ENCODE measurements at regions not wholly inside any gene's neighbourhood (a gene's known extent, or its start where the extent isn't known, plus 50 kb on each side); places are given as distances from the start of the nearest gene placed in this dataset.

DNA sequence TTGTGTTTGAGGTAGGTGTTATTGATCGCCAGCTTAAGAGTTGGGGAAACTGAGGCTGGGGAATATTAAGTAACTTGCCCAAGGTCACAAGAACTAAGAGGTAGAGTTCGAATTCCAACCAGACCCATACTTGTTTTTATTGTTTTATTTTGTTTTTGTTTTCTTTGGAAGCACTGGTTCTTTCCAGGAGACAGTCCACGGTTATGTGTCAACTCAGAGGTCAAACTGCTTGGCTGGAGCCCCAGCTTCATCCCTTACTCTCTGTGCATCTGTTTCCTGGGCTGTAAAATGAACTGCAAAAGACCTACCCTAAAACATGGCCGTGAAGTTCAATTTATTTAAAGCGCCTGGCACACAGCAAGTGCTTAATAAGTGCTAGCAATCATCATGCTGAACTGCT, 74.4 kb upstream of the MAP1LC3B2 start:
- Mint-ChIP-seq H3K4me3 (ENCODE audit: unreplicated experiment) (no peak overlapping the region), H3K4me1 (ENCODE audit: low read depth, unreplicated experiment) (no peaks in the 10 kb centered on the region), H3K27ac (ENCODE audit: unreplicated experiment) (no peak overlapping the region), H3K27me3 (ENCODE audit: insufficient read depth, unreplicated experiment) (no peaks in the 10 kb centered on the region), H3K36me3 (ENCODE audit: insufficient read depth, unreplicated experiment) (peaks cover 4% of the 10 kb centered on the region), H3K9me3 (ENCODE audit: unreplicated experiment) (no peaks in the 10 kb centered on the region)
- H3K27me3 ChIP-seq (replicated peaks; ENCODE audit: control insufficient read depth, insufficient read depth, low read length): no peaks in the 10 kb centered on the region
- DNase-seq: no peak
- no peaks in the 10 kb centered on the region for H3K4me1 ChIP-seq
- no peaks in the 10 kb centered on the region for H3K9me3 ChIP-seq
- no TSS peak for BruUV-seq (replicated peaks)
- H3K4me3 ChIP-seq (ENCODE audit: low read depth, low read length): no peak overlapping the region
- H3K36me3 ChIP-seq (ENCODE audit: control insufficient read depth, insufficient read depth, low read length): no peaks in the 10 kb centered on the region
- intact Hi-C loops (cut with micrococcal nuclease; ENCODE audit: unreplicated experiment): no loop called here
- TF ChIP-seq CTCF (IDR thresholded peaks at IDR 0.05; ENCODE audit: insufficient read depth in 1 of 2, low read depth in 1 of 2, low read length in 1 of 2, severe bottlenecking in 1 of 2, unreplicated experiment in 1 of 2): no peak
- POLR2A ChIA-PET: no interaction called here
- CTCF ChIA-PET: no interaction called here

DNA sequence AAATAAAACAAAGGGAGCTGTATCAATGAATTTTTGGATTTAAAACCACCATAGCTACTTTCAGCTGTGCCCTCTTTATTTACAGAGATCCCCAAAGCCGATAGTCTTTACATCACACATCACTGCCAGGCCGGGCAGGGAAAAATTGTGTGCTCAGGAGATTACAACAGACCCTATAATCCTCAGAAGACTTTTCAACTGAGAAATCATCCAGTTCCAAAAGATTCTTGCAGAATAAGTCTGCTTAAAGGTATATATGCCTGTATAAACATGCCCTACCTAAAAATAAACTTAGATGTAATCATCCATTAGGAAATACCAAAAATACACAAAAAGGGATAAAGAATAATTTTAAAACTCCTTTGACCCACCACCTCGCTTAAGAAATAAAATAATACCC, 70.1 kb upstream of the MAP1LC3B2 start:
- no peak for TF ChIP-seq CTCF (IDR thresholded peaks at IDR 0.05; ENCODE audit: insufficient read depth in 1 of 2, low read depth in 1 of 2, low read length in 1 of 2, severe bottlenecking in 1 of 2, unreplicated experiment in 1 of 2)
- no TSS peak for BruUV-seq (replicated peaks)
- POLR2A ChIA-PET: no interaction called here
- CTCF ChIA-PET: no interaction called here
- no peak overlapping the region for H3K27ac Mint-ChIP-seq (ENCODE audit: unreplicated experiment)
- no peak for DNase-seq
- H3K4me1 ChIP-seq: peaks cover under 1% of the 10 kb centered on the region
- no peak overlapping the region for H3K4me3 ChIP-seq (ENCODE audit: low read depth, low read length)
- peaks cover 7% of the 10 kb centered on the region for H3K9me3 Mint-ChIP-seq (ENCODE audit: unreplicated experiment)
- no peaks in the 10 kb centered on the region for H3K36me3 ChIP-seq (ENCODE audit: control insufficient read depth, insufficient read depth, low read length)
- no peak overlapping the region for H3K4me3 Mint-ChIP-seq (ENCODE audit: unreplicated experiment)
- H3K9me3 ChIP-seq: no peaks in the 10 kb centered on the region
- no peaks in the 10 kb centered on the region for H3K27me3 ChIP-seq (replicated peaks; ENCODE audit: control insufficient read depth, insufficient read depth, low read length)
- peaks cover 20% of the 10 kb centered on the region for H3K4me1 Mint-ChIP-seq (ENCODE audit: low read depth, unreplicated experiment)
- H3K27me3 Mint-ChIP-seq (ENCODE audit: insufficient read depth, unreplicated experiment): no peaks in the 10 kb centered on the region
- intact Hi-C loops (cut with micrococcal nuclease; ENCODE audit: unreplicated experiment): no loop called here
- H3K36me3 Mint-ChIP-seq (ENCODE audit: insufficient read depth, unreplicated experiment): peaks cover 7% of the 10 kb centered on the region

DNA sequence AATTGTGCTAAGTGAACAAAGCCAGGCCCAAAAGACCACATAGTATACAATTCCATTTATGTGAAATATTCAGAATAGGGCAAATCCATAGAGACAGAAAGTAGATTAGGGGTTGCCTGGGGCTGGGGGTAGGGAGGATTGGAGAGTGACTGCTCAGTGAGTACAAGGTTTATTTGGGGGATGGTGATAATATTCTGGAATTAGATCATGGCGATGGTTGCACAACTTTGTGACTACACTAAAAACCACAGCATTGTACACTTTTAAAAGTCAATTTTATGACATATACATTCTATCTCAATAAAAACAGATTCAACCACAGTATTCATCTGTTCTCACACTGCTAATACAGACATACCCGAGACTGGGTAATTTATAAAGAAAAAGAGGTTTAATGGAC, 68.7 kb upstream of the MAP1LC3B2 start:
- Mint-ChIP-seq H3K9me3 (ENCODE audit: unreplicated experiment) (peaks cover 7% of the 10 kb centered on the region), H3K27ac (ENCODE audit: unreplicated experiment) (no peak overlapping the region), H3K4me3 (ENCODE audit: unreplicated experiment) (no peak overlapping the region), H3K36me3 (ENCODE audit: insufficient read depth, unreplicated experiment) (peaks cover 12% of the 10 kb centered on the region), H3K4me1 (ENCODE audit: low read depth, unreplicated experiment) (peaks cover 28% of the 10 kb centered on the region), H3K27me3 (ENCODE audit: insufficient read depth, unreplicated experiment) (no peaks in the 10 kb centered on the region)
- Histone ChIP-seq H3K27me3 (replicated peaks; ENCODE audit: control insufficient read depth, insufficient read depth, low read length) (no peaks in the 10 kb centered on the region), H3K36me3 (ENCODE audit: control insufficient read depth, insufficient read depth, low read length) (no peaks in the 10 kb centered on the region), H3K4me1 (peaks cover 14% of the 10 kb centered on the region), H3K4me3 (ENCODE audit: low read depth, low read length) (no peak overlapping the region), H3K9me3 (no peaks in the 10 kb centered on the region)
- no peak for TF ChIP-seq CTCF (IDR thresholded peaks at IDR 0.05; ENCODE audit: insufficient read depth in 1 of 2, low read depth in 1 of 2, low read length in 1 of 2, severe bottlenecking in 1 of 2, unreplicated experiment in 1 of 2)
- CTCF ChIA-PET: no interaction called here
- no peak for DNase-seq
- POLR2A ChIA-PET: no interaction called here
- intact Hi-C loops (cut with micrococcal nuclease; ENCODE audit: unreplicated experiment): no loop called here
- no TSS peak for BruUV-seq (replicated peaks)
